Mesendoderm (in vitro differentiated cells): ENCODE measurements at regions not wholly inside any gene's neighbourhood (a gene's known extent, or its start where the extent isn't known, plus 50 kb on each side); places are given as distances from the start of the nearest gene placed in this dataset.

Source experiments
- DNase-seq: peaks from one replicate; pipeline ENCODE4 v3.0.0; 2013
- H2AK5ac ChIP-seq: 2 replicates; pipeline ENCODE4 v1.6.1; 2013; ENCODE audit warnings: low read length, inconsistent platforms
- H2BK120ac ChIP-seq: 2 replicates; pipeline ENCODE4 v1.6.1; 2013; ENCODE audit warnings: low read depth, mild to moderate bottlenecking, low read length, moderate library complexity, mixed read lengths
- H2BK15ac ChIP-seq: replicated peaks from 2 replicates; pipeline ENCODE4 v1.6.1; 2013; ENCODE audit warnings: low read depth, mild to moderate bottlenecking, moderate library complexity
- H2BK5ac ChIP-seq: 2 replicates; pipeline ENCODE4 v1.6.1; 2013; ENCODE audit warnings: low read length, inconsistent platforms
- H3K18ac ChIP-seq: 2 replicates; pipeline ENCODE4 v1.6.1; 2013; ENCODE audit warnings: mild to moderate bottlenecking, low read length, mixed read lengths
- H3K23ac ChIP-seq: one replicate; pipeline ENCODE4 v1.6.1; 2013; ENCODE audit warnings: low read length
- H3K27ac ChIP-seq: 2 replicates; pipeline ENCODE4 v1.5.1; 2013; ENCODE audit warnings: low read depth, mild to moderate bottlenecking, inconsistent platforms, low read length, moderate library complexity
- H3K27me3 ChIP-seq: 2 replicates; pipeline ENCODE4 v1.6.1; 2013; ENCODE audit warnings: low read length, control low read depth, mild to moderate bottlenecking, inconsistent platforms; ENCODE audit not compliant: insufficient read depth, poor library complexity
- H3K36me3 ChIP-seq: 2 replicates; pipeline ENCODE4 v1.6.1; 2013; ENCODE audit warnings: low read length, inconsistent platforms; ENCODE audit not compliant: control insufficient read depth, insufficient read depth
- H3K4ac ChIP-seq: one replicate; pipeline ENCODE4 v1.6.1; 2013; ENCODE audit warnings: low read depth, mild to moderate bottlenecking, low read length, moderate library complexity
- H3K4me1 ChIP-seq: 2 replicates; pipeline ENCODE4 v1.6.1; 2013; ENCODE audit warnings: low read depth, low read length, inconsistent platforms; ENCODE audit not compliant: control insufficient read depth
- H3K4me2 ChIP-seq: 2 replicates; pipeline ENCODE4 v1.6.1; 2013; ENCODE audit warnings: low read length
- H3K4me3 ChIP-seq: 2 replicates; pipeline ENCODE4 v1.5.1; 2013; ENCODE audit warnings: mild to moderate bottlenecking, low read length
- H3K56ac ChIP-seq: one replicate; pipeline ENCODE4 v1.6.1; 2013; ENCODE audit warnings: low read length
- H3K79me1 ChIP-seq: 2 replicates; pipeline ENCODE4 v1.6.1; 2013; ENCODE audit warnings: low read length, inconsistent platforms
- H3K79me2 ChIP-seq: 2 replicates; pipeline ENCODE4 v1.6.1; 2013; ENCODE audit warnings: mild to moderate bottlenecking, low read length; ENCODE audit not compliant: control insufficient read depth, insufficient read depth
- H3K9ac ChIP-seq: 2 replicates; pipeline ENCODE4 v1.6.1; 2013; ENCODE audit warnings: low read length, inconsistent platforms
- H4K5ac ChIP-seq: one replicate; pipeline ENCODE4 v1.6.1; 2013; ENCODE audit warnings: low read length
- H4K8ac ChIP-seq: one replicate; pipeline ENCODE4 v1.6.1; 2013; ENCODE audit warnings: low read depth, mild to moderate bottlenecking, control low read depth, low read length, moderate library complexity
- WGBS: extraction: QIAGEN DNeasy Blood & Tissue Kit; methylation state at CpG from one replicate; pipeline ENCODE4 v1.1.7; 2013; ENCODE audit warnings: low lambda C conversion rate, missing lambda C conversion rate; ENCODE audit not compliant: insufficient coverage; ENCODE audit errors: extremely low coverage; 5-methylcytosine and 5-hydroxymethylcytosine counted together

GRCh38 chr4:43089730-43090129 is 197.2 kb downstream of the GRXCR1 start:
- Histone ChIP-seq H3K27me3 (no peaks in the 10 kb centered on the region), H2BK5ac (no peak overlapping the region), H2BK120ac (no peak overlapping the region), H3K4me2 (no peak overlapping the region), H4K8ac (no peak overlapping the region), H4K5ac (no peak overlapping the region), H2AK5ac (no peak overlapping the region), H3K23ac (no peak overlapping the region), H3K4me3 (no peak overlapping the region), H3K18ac (no peak overlapping the region), H3K9ac (no peak overlapping the region), H2BK15ac (no peak overlapping the region), H3K56ac (no peak overlapping the region), H3K36me3 (no peaks in the 10 kb centered on the region), H3K79me1 (no peaks in the 10 kb centered on the region), H3K27ac (no peak overlapping the region), H3K4me1 (no peaks in the 10 kb centered on the region), H3K4ac (no peak overlapping the region), H3K79me2 (no peaks in the 10 kb centered on the region)
- no CpG with 5 or more reads among the region's 2 CpGs for WGBS
- DNase-seq = no peak

- Histone ChIP-seq H2BK5ac (no peak overlapping the region), H3K9ac (no peak overlapping the region), H3K36me3 (no peaks in the 10 kb centered on the region), H4K5ac (no peak overlapping the region), H3K23ac (no peak overlapping the region), H3K4ac (no peak overlapping the region), H3K79me1 (no peaks in the 10 kb centered on the region), H2BK15ac (no peak overlapping the region), H3K18ac (no peak overlapping the region), H3K4me1 (no peaks in the 10 kb centered on the region), H3K4me2 (no peak overlapping the region), H3K56ac (no peak overlapping the region), H2AK5ac (no peak overlapping the region), H3K79me2 (no peaks in the 10 kb centered on the region), H3K4me3 (no peak overlapping the region), H4K8ac (no peak overlapping the region), H3K27me3 (peaks cover 2% of the 10 kb centered on the region), H2BK120ac (no peak overlapping the region), H3K27ac (no peak overlapping the region)
- no CpG with 5 or more reads among the region's 2 CpGs for WGBS
- no peak for DNase-seq
Observed at GRCh38 chr4:43103048-43103447, 210.5 kb downstream of the GRXCR1 start.

- Histone ChIP-seq H3K9ac (no peak overlapping the region), H4K8ac (no peak overlapping the region), H3K36me3 (no peaks in the 10 kb centered on the region), H4K5ac (no peak overlapping the region), H2BK15ac (no peak overlapping the region), H3K56ac (no peak overlapping the region), H3K27me3 (no peaks in the 10 kb centered on the region), H3K23ac (no peak overlapping the region), H3K4ac (no peak overlapping the region), H3K4me1 (peaks cover 2% of the 10 kb centered on the region), H2BK5ac (no peak overlapping the region), H3K27ac (no peak overlapping the region), H2AK5ac (no peak overlapping the region), H3K79me2 (no peaks in the 10 kb centered on the region), H3K79me1 (no peaks in the 10 kb centered on the region), H3K4me2 (no peak overlapping the region), H3K18ac (no peak overlapping the region), H2BK120ac (no peak overlapping the region), H3K4me3 (no peak overlapping the region)
- no peak for DNase-seq
- WGBS = no CpG with 5 or more reads among the region's 1 CpG
Observed at GRCh38 chr4:43112139-43112538, 219.6 kb downstream of the GRXCR1 start.

GRCh38 chr4:43113196-43113595 is 220.7 kb downstream of the GRXCR1 start:
- WGBS = no CpG with 5 or more reads among the region's 3 CpGs
- peak overlapping the region; percentile 21 for H3K4ac ChIP-seq
- peaks cover 2% of the 10 kb centered on the region for H3K4me1 ChIP-seq
- no peaks in the 10 kb centered on the region for H3K27me3 ChIP-seq
- no peak overlapping the region for H3K4me3 ChIP-seq
- no peak overlapping the region for H2BK5ac ChIP-seq
- H3K27ac ChIP-seq = no peak overlapping the region
- H3K36me3 ChIP-seq = no peaks in the 10 kb centered on the region
- no peaks in the 10 kb centered on the region for H3K79me1 ChIP-seq
- H3K18ac ChIP-seq = no peak overlapping the region
- H3K23ac ChIP-seq = no peak overlapping the region
- no peak overlapping the region for H2BK15ac ChIP-seq
- no peaks in the 10 kb centered on the region for H3K79me2 ChIP-seq
- no peak overlapping the region for H2AK5ac ChIP-seq
- no peak overlapping the region for H4K5ac ChIP-seq
- H3K9ac ChIP-seq = no peak overlapping the region
- no peak overlapping the region for H2BK120ac ChIP-seq
- H4K8ac ChIP-seq = no peak overlapping the region
- DNase-seq = peak; percentile 50
- H3K4me2 ChIP-seq = no peak overlapping the region
- no peak overlapping the region for H3K56ac ChIP-seq

GRCh38 chr4:43126595-43126994 is 234.1 kb downstream of the GRXCR1 start:
- Histone ChIP-seq H3K36me3 (no peaks in the 10 kb centered on the region), H3K4me3 (no peak overlapping the region), H3K56ac (no peak overlapping the region), H3K4ac (no peak overlapping the region), H3K23ac (no peak overlapping the region), H2BK15ac (no peak overlapping the region), H2BK120ac (no peak overlapping the region), H3K4me1 (no peaks in the 10 kb centered on the region), H3K9ac (no peak overlapping the region), H4K5ac (no peak overlapping the region), H3K4me2 (no peak overlapping the region), H3K27ac (no peak overlapping the region), H2BK5ac (no peak overlapping the region), H3K18ac (no peak overlapping the region), H3K27me3 (no peaks in the 10 kb centered on the region), H2AK5ac (no peak overlapping the region), H3K79me2 (no peaks in the 10 kb centered on the region), H4K8ac (no peak overlapping the region), H3K79me1 (no peaks in the 10 kb centered on the region)
- no peak for DNase-seq

- Histone ChIP-seq H3K27me3 (no peaks in the 10 kb centered on the region), H3K79me2 (no peaks in the 10 kb centered on the region), H3K36me3 (no peaks in the 10 kb centered on the region), H3K56ac (no peak overlapping the region), H3K23ac (no peak overlapping the region), H3K18ac (no peak overlapping the region), H3K4me3 (no peak overlapping the region), H3K4me2 (no peak overlapping the region), H3K4ac (no peak overlapping the region), H3K79me1 (no peaks in the 10 kb centered on the region), H2BK5ac (no peak overlapping the region), H4K8ac (no peak overlapping the region), H3K4me1 (no peaks in the 10 kb centered on the region), H4K5ac (no peak overlapping the region), H2BK120ac (no peak overlapping the region), H2AK5ac (no peak overlapping the region), H2BK15ac (no peak overlapping the region), H3K27ac (no peak overlapping the region), H3K9ac (no peak overlapping the region)
- no peak for DNase-seq
- WGBS = no CpG with 5 or more reads among the region's 11 CpGs
Observed at GRCh38 chr4:43130228-43131021, 237.9 kb downstream of the GRXCR1 start.
